ENCODE measurements at regions not wholly inside any gene's neighbourhood (a gene's known extent, or its start where the extent isn't known, plus 50 kb on each side); places are given as distances from the start of the nearest gene placed in this dataset.

DNA sequence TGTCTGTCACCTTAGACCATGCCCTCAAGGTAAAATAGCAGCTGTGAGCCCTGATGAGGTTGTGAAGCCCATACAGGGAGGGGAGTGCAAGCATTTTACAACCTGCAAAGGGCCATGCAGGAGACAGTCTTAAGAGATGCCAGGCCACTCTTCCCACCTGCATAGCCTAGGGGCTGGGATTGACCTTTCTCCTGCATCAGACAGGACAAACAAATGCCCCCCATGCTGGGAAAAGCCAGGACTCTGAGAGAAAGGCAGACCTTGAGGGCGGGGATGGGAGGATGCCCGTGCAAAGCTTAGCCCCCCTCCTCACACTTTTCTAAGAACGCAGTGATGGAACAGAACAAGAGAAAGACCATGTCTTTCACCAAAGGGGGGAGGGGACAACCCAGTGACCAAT is 137.9 kb upstream of the MAMLD1 start:
- Mint-ChIP-seq H3K9me3 (peaks cover 11% of the 10 kb centered on the region), H3K4me3 (no peak overlapping the region), H3K27me3 (ENCODE audit: low read depth) (peaks cover 2% of the 10 kb centered on the region), H3K36me3 (ENCODE audit: low read depth) (no peaks in the 10 kb centered on the region), H3K4me1 (no peaks in the 10 kb centered on the region), H3K27ac (ENCODE audit: unreplicated experiment) (no peak overlapping the region)
- TF ChIP-seq, protein P1, sequence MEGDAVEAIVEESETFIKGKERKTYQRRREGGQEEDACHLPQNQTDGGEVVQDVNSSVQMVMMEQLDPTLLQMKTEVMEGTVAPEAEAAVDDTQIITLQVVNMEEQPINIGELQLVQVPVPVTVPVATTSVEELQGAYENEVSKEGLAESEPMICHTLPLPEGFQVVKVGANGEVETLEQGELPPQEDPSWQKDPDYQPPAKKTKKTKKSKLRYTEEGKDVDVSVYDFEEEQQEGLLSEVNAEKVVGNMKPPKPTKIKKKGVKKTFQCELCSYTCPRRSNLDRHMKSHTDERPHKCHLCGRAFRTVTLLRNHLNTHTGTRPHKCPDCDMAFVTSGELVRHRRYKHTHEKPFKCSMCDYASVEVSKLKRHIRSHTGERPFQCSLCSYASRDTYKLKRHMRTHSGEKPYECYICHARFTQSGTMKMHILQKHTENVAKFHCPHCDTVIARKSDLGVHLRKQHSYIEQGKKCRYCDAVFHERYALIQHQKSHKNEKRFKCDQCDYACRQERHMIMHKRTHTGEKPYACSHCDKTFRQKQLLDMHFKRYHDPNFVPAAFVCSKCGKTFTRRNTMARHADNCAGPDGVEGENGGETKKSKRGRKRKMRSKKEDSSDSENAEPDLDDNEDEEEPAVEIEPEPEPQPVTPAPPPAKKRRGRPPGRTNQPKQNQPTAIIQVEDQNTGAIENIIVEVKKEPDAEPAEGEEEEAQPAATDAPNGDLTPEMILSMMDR (conservative IDR thresholded peaks at IDR 0.05) = no peak
- DNase-seq (ENCODE audit: low read depth, low spot score) = no peak

DNA sequence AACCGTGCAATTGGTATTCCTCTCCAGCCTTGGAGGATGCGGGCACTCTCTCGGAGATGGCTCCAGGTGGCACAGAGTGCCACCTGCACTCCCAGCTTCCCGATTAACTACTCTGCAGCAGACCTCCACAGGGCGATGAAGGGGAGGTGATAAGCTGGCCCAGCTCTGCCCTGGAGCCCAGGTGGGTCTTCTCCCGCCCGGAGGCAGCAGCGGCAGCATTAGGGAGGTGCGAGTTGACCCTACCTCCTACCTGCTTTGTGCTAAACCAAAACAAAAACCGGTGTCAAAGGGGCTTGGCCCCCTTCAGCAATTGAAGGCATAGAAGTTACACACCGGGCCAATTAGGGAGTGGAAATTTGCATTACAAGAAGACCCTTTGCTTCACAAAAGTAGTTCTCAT is 137.4 kb upstream of the MAMLD1 start:
- no peak overlapping the region for H3K27ac Mint-ChIP-seq (ENCODE audit: unreplicated experiment)
- no peaks in the 10 kb centered on the region for H3K36me3 Mint-ChIP-seq (ENCODE audit: low read depth)
- peaks cover 2% of the 10 kb centered on the region for H3K27me3 Mint-ChIP-seq (ENCODE audit: low read depth)
- DNase-seq (ENCODE audit: low read depth, low spot score) = no peak
- TF ChIP-seq, protein P1 (conservative IDR thresholded peaks at IDR 0.05) = no peak
- H3K9me3 Mint-ChIP-seq = peaks cover 11% of the 10 kb centered on the region
- H3K4me3 Mint-ChIP-seq = no peak overlapping the region
- H3K4me1 Mint-ChIP-seq = no peaks in the 10 kb centered on the region

DNA sequence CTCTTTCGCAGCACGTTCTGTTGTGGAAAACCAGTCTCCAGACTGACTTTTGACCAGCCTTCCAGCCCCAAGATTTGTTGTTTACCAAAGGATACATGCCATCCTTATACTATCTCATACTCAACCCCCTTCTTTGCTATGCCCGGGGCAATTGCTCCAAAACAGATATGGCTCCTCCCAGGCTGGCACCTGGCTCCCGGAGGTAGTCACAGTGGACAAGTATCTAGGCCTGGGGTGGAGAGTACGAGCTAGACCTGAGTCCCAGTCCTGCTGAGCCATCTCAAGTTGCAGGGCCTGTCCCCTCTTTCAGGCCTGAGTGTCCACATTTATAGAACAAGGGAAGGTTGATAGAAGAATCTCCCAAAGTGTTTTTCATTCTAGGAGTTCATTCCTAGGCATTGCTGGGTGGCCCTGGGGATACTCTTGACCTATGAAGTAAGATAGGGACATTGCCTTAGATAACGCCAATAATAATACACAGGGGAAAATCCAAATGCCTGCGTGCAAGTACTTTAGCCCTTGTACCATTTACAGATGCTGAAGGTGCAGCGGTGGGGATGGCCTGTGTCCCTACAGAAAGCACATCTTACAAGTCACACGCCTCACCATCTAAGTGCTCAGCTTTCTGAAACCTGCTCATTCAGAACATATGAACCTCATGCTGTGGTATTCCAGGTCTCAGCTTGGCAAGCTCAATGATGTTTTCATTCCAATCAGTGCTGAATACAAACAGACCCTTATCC is 136.7 kb upstream of the MAMLD1 start:
- Mint-ChIP-seq H3K27ac (ENCODE audit: unreplicated experiment) (no peak overlapping the region), H3K27me3 (ENCODE audit: low read depth) (no peaks in the 10 kb centered on the region), H3K4me3 (no peak overlapping the region), H3K9me3 (peaks cover 10% of the 10 kb centered on the region), H3K4me1 (no peaks in the 10 kb centered on the region), H3K36me3 (ENCODE audit: low read depth) (no peaks in the 10 kb centered on the region)
- TF ChIP-seq, protein P1 (conservative IDR thresholded peaks at IDR 0.05) = no peak
- no peak for DNase-seq (ENCODE audit: low read depth, low spot score)

DNA sequence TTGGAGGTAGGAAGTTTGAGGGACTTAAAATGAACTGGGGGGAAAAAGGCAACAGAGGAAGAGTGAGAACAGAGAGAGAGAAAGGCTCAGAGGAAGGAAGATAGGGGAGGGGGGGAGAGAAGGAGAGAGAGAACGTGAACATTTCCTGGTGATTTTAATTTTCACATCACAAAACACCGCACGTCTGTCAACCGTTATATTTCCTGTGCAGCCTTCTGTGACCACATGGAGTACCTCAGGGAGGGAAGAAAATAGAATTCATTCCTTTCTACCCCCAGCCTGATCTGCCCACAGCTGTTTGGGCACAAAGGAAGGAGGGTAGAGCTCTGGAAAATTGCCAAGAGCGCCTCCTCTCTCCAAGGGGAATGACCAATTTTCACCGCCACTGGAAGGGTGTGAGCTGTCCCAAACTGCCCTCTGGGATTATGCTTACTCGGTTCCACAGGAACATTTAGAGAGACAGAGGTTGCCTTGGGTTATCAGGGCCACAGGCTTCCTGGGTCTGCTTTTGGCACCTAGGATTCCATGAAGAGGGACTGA is 135.7 kb upstream of the MAMLD1 start:
- no peaks in the 10 kb centered on the region for H3K27me3 Mint-ChIP-seq (ENCODE audit: low read depth)
- no peak overlapping the region for H3K27ac Mint-ChIP-seq (ENCODE audit: unreplicated experiment)
- no peak for DNase-seq (ENCODE audit: low read depth, low spot score)
- no peaks in the 10 kb centered on the region for H3K36me3 Mint-ChIP-seq (ENCODE audit: low read depth)
- no peaks in the 10 kb centered on the region for H3K4me1 Mint-ChIP-seq
- peaks cover 6% of the 10 kb centered on the region for H3K9me3 Mint-ChIP-seq
- no peak overlapping the region for H3K4me3 Mint-ChIP-seq
- TF ChIP-seq, protein P1 (conservative IDR thresholded peaks at IDR 0.05) = no peak

DNA sequence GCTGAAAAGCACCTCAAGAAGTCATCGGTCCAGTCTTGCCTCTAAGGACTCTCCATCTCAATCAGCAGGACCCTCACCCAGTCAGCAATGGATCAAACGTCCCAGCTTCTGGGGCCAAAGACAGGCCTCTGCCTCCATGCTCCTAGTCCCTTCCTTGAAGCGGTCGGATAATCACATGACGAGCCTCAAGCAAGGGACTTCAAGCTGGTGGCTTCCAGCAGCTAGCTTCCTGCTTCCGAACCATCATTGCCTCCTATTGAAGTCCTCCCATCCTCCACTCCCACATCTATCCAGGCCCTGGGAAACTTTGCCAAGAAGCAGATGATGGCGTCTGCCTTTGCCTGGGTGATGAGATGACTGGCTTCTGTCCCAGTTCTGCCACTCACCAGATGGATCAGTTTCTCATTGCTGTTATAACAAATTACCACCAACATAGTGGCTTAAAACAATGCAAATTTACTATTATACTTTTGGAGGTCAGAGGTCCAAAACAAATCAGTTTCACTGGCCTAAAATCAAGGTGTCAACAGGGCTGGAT is 135.2 kb upstream of the MAMLD1 start:
- TF ChIP-seq, protein P1 (conservative IDR thresholded peaks at IDR 0.05) = no peak
- H3K36me3 Mint-ChIP-seq (ENCODE audit: low read depth) = no peaks in the 10 kb centered on the region
- DNase-seq (ENCODE audit: low read depth, low spot score) = no peak
- H3K4me1 Mint-ChIP-seq = no peaks in the 10 kb centered on the region
- H3K4me3 Mint-ChIP-seq = no peak overlapping the region
- H3K27me3 Mint-ChIP-seq (ENCODE audit: low read depth) = no peaks in the 10 kb centered on the region
- peaks cover 6% of the 10 kb centered on the region for H3K9me3 Mint-ChIP-seq
- no peak overlapping the region for H3K27ac Mint-ChIP-seq (ENCODE audit: unreplicated experiment)
